ENCODE measurements at regions not wholly inside any gene's neighbourhood (a gene's known extent, or its start where the extent isn't known, plus 50 kb on each side); places are given as distances from the start of the nearest gene placed in this dataset.

DNA sequence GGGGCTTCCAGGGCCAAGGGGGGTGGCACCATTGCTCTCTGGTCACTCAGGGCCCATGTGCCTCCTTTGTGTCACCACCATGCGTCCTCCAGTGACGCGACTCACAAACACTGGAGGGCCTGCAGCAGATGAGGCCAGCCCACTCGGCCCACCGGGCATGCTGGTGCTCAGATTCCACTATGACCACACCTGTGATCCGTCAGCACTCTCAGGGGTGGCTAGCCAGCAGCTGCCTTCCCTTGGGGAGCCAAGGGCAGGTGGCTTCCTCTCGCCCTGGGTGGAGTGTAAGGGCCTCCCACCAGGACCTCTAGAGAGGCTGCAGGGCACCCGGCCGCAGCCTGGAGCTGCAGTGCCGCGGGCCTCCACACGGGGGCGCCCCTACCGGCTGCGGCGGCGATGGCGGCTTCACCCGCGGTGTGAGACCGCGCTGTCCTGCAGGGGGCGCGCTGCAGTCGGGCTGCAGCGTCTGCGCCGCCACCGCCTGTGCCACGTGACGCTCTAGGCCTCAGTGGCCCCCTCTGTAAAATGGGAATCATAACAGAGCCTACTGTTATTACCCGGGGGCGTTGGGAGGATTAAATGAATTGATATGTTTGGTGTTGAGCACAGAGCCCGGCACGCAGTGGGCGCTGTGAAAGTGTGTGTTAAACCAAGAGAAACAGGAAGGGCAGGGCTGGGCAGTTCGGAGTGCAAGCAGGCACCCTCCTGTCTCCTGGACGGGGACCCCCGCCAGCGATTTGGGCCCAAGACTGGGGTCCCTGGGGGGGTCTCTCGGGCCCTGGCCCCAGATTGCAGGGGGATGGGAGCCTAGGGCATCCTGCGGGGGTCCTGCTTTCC, 192.4 kb upstream of the GSE1 start (continued):
- TF ChIP-seq, protein P1, sequence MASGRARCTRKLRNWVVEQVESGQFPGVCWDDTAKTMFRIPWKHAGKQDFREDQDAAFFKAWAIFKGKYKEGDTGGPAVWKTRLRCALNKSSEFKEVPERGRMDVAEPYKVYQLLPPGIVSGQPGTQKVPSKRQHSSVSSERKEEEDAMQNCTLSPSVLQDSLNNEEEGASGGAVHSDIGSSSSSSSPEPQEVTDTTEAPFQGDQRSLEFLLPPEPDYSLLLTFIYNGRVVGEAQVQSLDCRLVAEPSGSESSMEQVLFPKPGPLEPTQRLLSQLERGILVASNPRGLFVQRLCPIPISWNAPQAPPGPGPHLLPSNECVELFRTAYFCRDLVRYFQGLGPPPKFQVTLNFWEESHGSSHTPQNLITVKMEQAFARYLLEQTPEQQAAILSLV (CRISPR knock-in tag; IDR thresholded peaks at IDR 0.05; ENCODE audit: borderline replicate concordance): peak; percentile 78; the same call in 1 of the 2 replicates
- TF ChIP-seq ZBTB38 (CRISPR knock-in tag; IDR thresholded peaks at IDR 0.05) (peak; percentile 90), ZNF776 (CRISPR knock-in tag; IDR thresholded peaks at IDR 0.05) (peak; percentile 76; the same call in 1 of the 2 replicates), ZFP36L2 (CRISPR knock-in tag; IDR thresholded peaks at IDR 0.05) (peak; percentile 77; the same call in 1 of the 2 replicates), RORA (CRISPR knock-in tag; IDR thresholded peaks at IDR 0.05) (no peak), SALL1 (CRISPR knock-in tag; IDR thresholded peaks at IDR 0.05) (peak; percentile 80), RBM39 (IDR thresholded peaks at IDR 0.05; ENCODE audit: low read depth, low read length, poor library complexity, severe bottlenecking) (peak; percentile 72), AKAP8 (CRISPR knock-in tag; IDR thresholded peaks at IDR 0.05) (peak; percentile 82), GATAD1 (CRISPR knock-in tag; IDR thresholded peaks at IDR 0.05) (peak; percentile 65; the same call in 1 of the 2 replicates), CBFB (CRISPR knock-in tag; IDR thresholded peaks at IDR 0.05) (peak; percentile 94), ZNF235 (CRISPR knock-in tag; IDR thresholded peaks at IDR 0.05; ENCODE audit: borderline replicate concordance) (peak; percentile 80; the same call in 1 of the 2 replicates), SNAPC2 (CRISPR knock-in tag; IDR thresholded peaks at IDR 0.05) (0 out of 2 replicates have a peak, but pooled peaks have one; percentile 57), NFYC (CRISPR knock-in tag; IDR thresholded peaks at IDR 0.05) (0 out of 2 replicates have a peak, but pooled peaks have one; percentile 10)
- TF ChIP-seq, protein P2, sequence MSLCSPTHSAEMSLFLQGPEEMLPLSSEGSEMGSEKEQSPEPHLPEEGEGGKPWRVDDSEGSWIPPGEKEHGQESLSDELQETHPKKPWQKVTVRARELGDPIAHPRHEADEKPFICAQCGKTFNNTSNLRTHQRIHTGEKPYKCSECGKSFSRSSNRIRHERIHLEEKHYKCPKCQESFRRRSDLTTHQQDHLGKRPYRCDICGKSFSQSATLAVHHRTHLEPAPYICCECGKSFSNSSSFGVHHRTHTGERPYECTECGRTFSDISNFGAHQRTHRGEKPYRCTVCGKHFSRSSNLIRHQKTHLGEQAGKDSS (CRISPR knock-in tag; IDR thresholded peaks at IDR 0.05; ENCODE audit: borderline replicate concordance, low read depth): peak; percentile 41; the same call in 1 of the 2 replicates
- TF ChIP-seq, protein P3, sequence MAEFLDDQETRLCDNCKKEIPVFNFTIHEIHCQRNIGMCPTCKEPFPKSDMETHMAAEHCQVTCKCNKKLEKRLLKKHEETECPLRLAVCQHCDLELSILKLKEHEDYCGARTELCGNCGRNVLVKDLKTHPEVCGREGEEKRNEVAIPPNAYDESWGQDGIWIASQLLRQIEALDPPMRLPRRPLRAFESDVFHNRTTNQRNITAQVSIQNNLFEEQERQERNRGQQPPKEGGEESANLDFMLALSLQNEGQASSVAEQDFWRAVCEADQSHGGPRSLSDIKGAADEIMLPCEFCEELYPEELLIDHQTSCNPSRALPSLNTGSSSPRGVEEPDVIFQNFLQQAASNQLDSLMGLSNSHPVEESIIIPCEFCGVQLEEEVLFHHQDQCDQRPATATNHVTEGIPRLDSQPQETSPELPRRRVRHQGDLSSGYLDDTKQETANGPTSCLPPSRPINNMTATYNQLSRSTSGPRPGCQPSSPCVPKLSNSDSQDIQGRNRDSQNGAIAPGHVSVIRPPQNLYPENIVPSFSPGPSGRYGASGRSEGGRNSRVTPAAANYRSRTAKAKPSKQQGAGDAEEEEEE (CRISPR knock-in tag; IDR thresholded peaks at IDR 0.05; ENCODE audit: borderline replicate concordance): no peak
- TF ChIP-seq, protein P4, sequence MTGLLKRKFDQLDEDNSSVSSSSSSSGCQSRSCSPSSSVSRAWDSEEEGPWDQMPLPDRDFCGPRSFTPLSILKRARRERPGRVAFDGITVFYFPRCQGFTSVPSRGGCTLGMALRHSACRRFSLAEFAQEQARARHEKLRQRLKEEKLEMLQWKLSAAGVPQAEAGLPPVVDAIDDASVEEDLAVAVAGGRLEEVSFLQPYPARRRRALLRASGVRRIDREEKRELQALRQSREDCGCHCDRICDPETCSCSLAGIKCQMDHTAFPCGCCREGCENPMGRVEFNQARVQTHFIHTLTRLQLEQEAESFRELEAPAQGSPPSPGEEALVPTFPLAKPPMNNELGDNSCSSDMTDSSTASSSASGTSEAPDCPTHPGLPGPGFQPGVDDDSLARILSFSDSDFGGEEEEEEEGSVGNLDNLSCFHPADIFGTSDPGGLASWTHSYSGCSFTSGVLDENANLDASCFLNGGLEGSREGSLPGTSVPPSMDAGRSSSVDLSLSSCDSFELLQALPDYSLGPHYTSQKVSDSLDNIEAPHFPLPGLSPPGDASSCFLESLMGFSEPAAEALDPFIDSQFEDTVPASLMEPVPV (CRISPR knock-in tag; IDR thresholded peaks at IDR 0.05): 0 out of 2 replicates have a peak, but pooled peaks have one; percentile 69
- TF ChIP-seq, protein P5, sequence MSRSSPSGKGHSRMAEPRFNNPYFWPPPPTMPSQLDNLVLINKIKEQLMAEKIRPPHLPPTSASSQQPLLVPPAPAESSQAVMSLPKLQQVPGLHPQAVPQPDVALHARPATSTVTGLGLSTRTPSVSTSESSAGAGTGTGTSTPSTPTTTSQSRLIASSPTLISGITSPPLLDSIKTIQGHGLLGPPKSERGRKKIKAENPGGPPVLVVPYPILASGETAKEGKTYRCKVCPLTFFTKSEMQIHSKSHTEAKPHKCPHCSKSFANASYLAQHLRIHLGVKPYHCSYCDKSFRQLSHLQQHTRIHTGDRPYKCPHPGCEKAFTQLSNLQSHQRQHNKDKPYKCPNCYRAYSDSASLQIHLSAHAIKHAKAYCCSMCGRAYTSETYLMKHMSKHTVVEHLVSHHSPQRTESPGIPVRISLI (CRISPR knock-in tag; IDR thresholded peaks at IDR 0.05; ENCODE audit: borderline replicate concordance): no peak; the same call in 1 of the 2 replicates
- TF ChIP-seq, protein P6, sequence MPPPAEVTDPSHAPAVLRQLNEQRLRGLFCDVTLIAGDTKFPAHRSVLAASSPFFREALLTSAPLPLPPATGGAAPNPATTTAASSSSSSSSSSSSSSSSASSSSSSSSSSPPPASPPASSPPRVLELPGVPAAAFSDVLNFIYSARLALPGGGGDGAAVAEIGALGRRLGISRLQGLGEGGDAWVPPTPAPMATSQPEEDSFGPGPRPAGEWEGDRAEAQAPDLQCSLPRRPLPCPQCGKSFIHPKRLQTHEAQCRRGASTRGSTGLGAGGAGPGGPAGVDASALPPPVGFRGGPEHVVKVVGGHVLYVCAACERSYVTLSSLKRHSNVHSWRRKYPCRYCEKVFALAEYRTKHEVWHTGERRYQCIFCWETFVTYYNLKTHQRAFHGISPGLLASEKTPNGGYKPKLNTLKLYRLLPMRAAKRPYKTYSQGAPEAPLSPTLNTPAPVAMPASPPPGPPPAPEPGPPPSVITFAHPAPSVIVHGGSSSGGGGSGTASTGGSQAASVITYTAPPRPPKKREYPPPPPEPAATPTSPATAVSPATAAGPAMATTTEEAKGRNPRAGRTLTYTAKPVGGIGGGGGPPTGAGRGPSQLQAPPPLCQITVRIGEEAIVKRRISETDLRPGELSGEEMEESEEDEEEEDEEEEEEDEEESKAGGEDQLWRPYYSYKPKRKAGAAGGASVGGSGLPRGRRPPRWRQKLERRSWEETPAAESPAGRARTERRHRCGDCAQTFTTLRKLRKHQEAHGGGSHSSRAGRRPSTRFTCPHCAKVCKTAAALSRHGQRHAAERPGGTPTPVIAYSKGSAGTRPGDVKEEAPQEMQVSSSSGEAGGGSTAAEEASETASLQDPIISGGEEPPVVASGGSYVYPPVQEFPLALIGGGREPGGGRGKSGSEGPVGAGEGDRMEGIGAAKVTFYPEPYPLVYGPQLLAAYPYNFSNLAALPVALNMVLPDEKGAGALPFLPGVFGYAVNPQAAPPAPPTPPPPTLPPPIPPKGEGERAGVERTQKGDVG (CRISPR knock-in tag; IDR thresholded peaks at IDR 0.05; ENCODE audit: borderline replicate concordance): 0 out of 2 replicates have a peak, but pooled peaks have one; percentile 16
